Activated CD8-positive, alpha-beta memory T cell treated with anti-CD3 and anti-CD28 coated beads, Interleukin-2, amount 10 ng/mL, durations not matched to agents 7 days and 5 days (primary cell): ENCODE measurements at regions not wholly inside any gene's neighbourhood (a gene's known extent, or its start where the extent isn't known, plus 50 kb on each side); places are given as distances from the start of the nearest gene placed in this dataset.

Experiments
- ATAC-seq: fragments of 150-1000 bp; cut with Tn5 transposase; one replicate; pipeline ENCODE4 v1.10.0; 2021; ENCODE audit warnings: moderate library complexity
- CTCF ChIA-PET: fragments of 350-600 bp; sonication (Branson Sonifier 250); formaldehyde crosslinking; loops from one replicate; lab custom pipeline; 2021; ENCODE audit warnings: antibody characterized with exemption; lab: Charles Lee
- DNase-seq: peaks from one replicate; pipeline ENCODE4 v3.0.0-alpha.2; 2020
- H3K27ac Mint-ChIP-seq: one replicate; pipeline ENCODE4 v1.8.0; 2021; ENCODE audit warnings: mild to moderate bottlenecking, mixed read lengths
- H3K27me3 Mint-ChIP-seq: one replicate; pipeline ENCODE4 v1.8.0; 2021; ENCODE audit warnings: mixed read lengths
- H3K36me3 Mint-ChIP-seq: one replicate; pipeline ENCODE4 v1.8.0; 2021; ENCODE audit warnings: mild to moderate bottlenecking, mixed read lengths
- H3K4me1 Mint-ChIP-seq: one replicate; pipeline ENCODE4 v1.8.0; 2021; ENCODE audit warnings: mixed read lengths
- H3K4me3 Mint-ChIP-seq: one replicate; pipeline ENCODE4 v1.8.0; 2021; ENCODE audit warnings: mild to moderate bottlenecking, moderate library complexity, mixed read lengths
- H3K9me3 Mint-ChIP-seq: one replicate; pipeline ENCODE4 v1.8.0; 2022; ENCODE audit warnings: low read depth, mixed read lengths

DNA sequence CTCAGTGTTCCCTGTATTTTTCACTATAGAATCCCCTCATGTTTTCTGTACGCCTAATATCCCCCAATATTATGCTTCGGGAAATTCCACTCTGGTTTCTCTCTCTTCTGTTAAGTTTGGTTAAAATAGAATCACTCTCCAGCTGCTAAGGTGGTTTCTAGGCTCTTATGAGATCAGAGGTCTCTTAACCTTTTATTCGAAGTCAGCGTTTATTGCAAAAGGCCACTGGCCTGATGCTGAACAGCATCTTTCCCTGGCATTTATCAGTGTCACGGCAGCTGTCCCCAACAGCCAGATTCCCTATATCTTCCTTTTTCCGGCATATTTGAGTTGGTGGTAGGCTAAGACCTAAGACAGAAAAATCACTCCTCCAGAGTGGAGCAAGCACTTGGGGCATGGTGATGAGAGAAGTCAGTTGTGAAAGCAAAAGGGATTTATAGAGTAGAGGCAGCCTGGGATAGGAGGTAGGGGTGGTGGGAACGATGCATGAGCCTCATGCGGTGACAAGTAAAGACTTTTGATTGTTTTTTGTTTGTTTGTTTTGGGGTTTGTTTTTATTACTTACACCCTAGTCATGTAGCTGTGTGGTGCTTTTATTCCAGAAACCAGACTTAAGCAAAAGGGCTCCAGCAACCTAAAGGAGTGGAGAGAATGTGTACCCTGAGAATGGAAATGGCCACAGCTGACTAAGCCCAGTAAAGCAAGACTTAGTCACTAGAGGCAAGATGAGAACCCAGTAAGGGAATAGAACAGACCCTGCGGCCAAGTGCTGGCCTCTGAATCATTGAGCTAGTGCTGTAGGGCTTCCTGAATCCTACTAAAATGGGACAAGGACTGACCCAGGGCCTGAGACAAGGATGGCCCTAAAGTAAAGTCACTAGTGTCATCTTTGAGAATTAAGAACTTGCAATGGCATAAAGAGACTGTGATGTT lies 197.6 kb upstream of the PRNP start:
- Mint-ChIP-seq H3K27ac (no peak overlapping the region), H3K36me3 (no peaks in the 10 kb centered on the region), H3K27me3 (peaks cover 62% of the 10 kb centered on the region), H3K9me3 (no peaks in the 10 kb centered on the region), H3K4me3 (no peak overlapping the region), H3K4me1 (no peaks in the 10 kb centered on the region)
- CTCF ChIA-PET: no interaction called here
- ATAC-seq (no peak), DNase-seq (no peak)

DNA sequence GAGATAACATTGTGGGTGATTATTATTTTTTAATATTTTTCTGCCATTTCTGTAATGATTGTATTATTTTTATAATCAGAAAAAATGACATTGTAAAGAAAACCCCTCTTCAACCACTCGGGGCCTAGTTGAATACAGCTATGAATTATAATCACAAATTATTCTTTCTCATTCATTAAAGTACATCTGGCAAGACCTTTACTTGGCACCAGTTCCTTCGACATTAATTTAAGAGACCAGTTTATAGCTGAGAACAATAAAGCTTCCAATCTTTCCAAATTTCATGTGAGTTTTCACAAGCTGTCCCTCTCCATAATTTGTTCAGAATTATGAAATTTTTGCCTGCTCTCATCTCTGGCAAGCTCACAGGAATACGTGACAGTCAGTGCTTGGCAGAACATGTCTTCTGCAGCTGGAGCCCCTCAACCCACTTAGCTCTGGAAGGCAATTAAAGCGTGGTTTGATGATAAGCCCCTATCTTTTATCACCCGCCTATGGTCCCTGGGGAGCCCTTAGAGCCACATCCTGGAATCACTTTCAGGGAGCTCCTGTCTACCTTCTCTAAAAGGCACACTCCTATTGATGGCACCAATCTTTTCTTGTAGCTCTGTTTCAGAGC lies 201.8 kb upstream of the PRNP start:
- ATAC-seq: no peak
- Mint-ChIP-seq H3K9me3 (no peaks in the 10 kb centered on the region), H3K36me3 (no peaks in the 10 kb centered on the region), H3K4me3 (no peak overlapping the region), H3K4me1 (no peaks in the 10 kb centered on the region), H3K27ac (no peak overlapping the region), H3K27me3 (peaks cover 55% of the 10 kb centered on the region)
- no peak for DNase-seq
- CTCF ChIA-PET: no interaction called here

DNA sequence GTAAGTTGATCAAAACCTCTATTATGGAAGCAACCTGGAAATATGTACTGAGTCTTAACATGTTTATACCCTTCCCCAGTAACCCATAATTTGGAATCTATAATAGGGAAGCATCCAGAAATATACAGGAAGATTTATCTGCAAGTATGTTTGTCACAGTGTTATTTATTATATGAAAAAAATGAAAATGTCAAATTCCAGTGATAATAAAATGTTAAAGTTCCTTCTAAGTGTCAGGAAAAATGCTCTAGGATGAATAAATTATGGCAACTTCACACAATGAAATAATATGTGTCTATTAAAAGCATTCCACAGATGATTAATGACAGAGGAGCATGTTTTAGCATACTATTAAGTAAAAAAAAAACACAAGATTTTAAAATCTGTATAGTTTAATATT lies 202.3 kb upstream of the PRNP start:
- DNase-seq (no peak), ATAC-seq (no peak)
- CTCF ChIA-PET: no interaction called here
- Mint-ChIP-seq H3K36me3 (no peaks in the 10 kb centered on the region), H3K27ac (no peak overlapping the region), H3K4me3 (no peak overlapping the region), H3K27me3 (peaks cover 55% of the 10 kb centered on the region), H3K4me1 (no peaks in the 10 kb centered on the region), H3K9me3 (no peaks in the 10 kb centered on the region)

DNA sequence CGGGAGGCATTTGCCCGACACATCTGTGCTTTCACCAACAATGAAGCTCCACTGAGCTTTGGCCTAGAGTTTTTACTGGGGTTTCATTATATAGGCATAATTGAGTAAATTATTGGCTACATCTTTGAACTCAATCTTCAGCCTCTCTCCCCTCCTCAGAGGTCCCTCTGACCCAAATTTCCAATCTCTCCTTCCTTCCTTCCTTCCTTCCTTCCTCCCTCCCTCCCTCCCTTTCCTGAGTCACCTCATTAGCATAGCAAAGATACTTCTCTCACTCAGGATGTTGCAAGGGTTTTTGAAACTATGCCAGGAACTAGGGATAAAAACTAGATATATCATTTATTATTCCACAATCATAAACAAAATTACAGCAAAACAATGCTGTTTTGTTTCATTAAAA lies 202.8 kb upstream of the PRNP start:
- Mint-ChIP-seq H3K9me3 (no peaks in the 10 kb centered on the region), H3K36me3 (no peaks in the 10 kb centered on the region), H3K4me1 (no peaks in the 10 kb centered on the region), H3K27ac (no peak overlapping the region), H3K4me3 (no peak overlapping the region), H3K27me3 (peaks cover 53% of the 10 kb centered on the region)
- CTCF ChIA-PET: no interaction called here
- DNase-seq (no peak), ATAC-seq (no peak)

DNA sequence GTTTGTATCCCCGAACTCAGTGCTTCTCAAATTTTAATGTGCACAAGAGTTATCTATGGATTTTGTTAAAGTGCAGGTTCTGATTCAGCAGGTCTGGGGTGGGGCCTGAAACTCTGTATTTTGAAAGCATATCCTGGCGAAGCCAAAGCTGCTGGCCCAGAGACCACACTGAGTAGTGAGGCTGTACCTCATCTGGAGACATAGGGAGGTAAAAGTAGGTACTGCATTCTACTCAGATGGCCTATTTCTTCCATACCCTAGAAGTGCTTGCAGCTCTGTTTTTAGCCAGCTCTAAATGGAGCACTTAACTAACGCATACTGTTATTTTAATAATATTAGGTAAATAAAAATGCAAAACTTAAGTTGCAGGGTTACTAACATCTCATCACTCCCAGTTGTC lies 206.2 kb upstream of the PRNP start:
- H3K4me3 Mint-ChIP-seq: no peak overlapping the region
- no peak overlapping the region for H3K27ac Mint-ChIP-seq
- CTCF ChIA-PET: no interaction called here
- ATAC-seq (no peak), DNase-seq (no peak)
- no peaks in the 10 kb centered on the region for H3K4me1 Mint-ChIP-seq
- no peaks in the 10 kb centered on the region for H3K9me3 Mint-ChIP-seq
- peaks cover 38% of the 10 kb centered on the region for H3K27me3 Mint-ChIP-seq
- no peaks in the 10 kb centered on the region for H3K36me3 Mint-ChIP-seq

DNA sequence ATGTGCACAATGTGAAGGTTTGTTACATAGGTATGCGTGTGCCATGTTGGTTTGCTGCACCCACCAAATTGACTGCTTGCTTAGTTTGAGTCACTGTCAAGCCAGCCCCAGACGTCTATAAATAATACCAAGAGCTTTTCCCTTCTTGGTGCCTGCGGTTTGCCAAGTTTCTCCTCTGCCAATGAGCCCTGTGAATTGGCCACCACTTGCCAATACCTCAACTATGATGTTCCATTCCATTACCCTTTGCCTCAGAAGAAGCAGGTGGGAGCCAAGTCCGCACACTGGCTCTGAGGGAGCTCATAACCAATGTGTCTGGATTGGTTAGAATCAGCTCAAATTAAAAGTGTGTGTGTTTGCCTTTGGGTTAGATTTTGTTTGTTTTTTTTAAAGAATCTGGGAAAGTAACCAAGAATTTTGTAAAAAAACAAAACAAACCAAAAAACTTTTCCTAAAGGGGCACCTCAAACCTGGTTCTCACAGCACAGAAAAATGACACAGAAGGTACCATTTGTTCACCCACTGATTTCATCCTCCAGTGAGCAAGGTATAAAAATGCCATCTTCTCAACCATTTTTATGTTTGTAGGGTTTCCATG lies 209.3 kb upstream of the PRNP start:
- CTCF ChIA-PET: no interaction called here
- H3K36me3 Mint-ChIP-seq: no peaks in the 10 kb centered on the region
- peaks cover 20% of the 10 kb centered on the region for H3K27me3 Mint-ChIP-seq
- H3K4me3 Mint-ChIP-seq: no peak overlapping the region
- H3K4me1 Mint-ChIP-seq: no peaks in the 10 kb centered on the region
- no peak overlapping the region for H3K27ac Mint-ChIP-seq
- H3K9me3 Mint-ChIP-seq: no peaks in the 10 kb centered on the region
- ATAC-seq: no peak
- DNase-seq: no peak

DNA sequence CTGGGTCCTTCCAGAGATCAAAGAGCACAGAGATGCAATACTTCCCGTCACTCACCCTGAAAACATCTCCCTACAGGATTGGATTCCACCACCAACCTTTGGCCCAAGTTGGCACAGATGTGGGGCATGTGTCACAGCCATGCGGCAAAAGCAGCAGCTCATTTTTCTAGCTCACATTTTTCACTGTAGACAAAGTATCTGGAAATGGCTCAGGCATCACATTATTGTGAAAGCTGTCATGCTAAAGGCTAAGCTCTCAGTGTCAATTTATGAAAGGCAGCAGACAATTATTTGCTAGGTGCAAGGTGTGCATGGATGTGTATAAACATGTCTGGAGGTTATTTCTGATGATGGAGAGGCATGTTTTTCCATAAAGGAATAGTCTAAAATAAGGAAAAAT lies 213.3 kb upstream of the PRNP start:
- CTCF ChIA-PET: no interaction called here
- Mint-ChIP-seq H3K4me1 (no peaks in the 10 kb centered on the region), H3K4me3 (no peak overlapping the region)

DNA sequence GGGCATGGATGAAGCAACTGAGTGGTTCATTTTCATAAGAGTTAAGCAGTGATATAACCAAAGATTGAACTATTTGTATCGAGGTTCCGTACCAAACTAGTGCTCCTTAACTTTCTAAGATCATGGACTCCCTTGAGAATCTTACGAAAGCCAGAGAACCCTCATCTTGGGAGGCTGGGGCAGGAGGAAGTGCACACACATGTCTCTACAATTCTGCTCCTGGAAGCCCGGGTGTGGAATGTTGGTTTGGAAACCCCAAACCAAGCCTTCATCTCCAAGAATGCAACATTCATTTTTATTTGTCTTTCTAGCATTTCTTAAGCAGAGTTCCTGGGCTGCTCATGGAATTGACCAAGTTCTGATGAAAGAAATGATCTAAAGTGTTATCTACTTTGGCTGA lies 215.0 kb upstream of the PRNP start:
- CTCF ChIA-PET: no interaction called here

More for the DNA sequence above, 213.3 kb upstream of the PRNP start:
- ATAC-seq (no peak), DNase-seq (no peak)
- Mint-ChIP-seq H3K36me3 (no peaks in the 10 kb centered on the region), H3K27me3 (peaks cover 6% of the 10 kb centered on the region), H3K9me3 (no peaks in the 10 kb centered on the region), H3K27ac (no peak overlapping the region)

DNA sequence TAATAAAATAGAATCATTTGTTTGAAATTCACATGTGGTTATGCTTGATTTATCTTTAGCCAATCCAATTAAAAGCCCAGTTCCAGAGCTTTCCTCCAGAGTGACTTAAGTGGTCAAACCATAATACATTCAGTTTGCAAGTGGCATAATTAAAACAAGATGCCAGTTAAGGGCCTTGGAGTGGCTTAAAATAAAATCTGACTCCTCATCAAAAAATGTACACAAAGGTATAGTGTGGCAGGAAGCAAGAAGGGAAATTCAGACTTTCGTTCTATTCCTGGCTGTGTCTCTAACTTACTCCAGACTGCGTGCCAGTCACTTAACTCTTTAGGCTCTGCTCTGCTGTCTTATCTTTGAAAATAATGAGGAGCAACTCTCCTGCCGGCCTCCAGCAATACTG lies 215.9 kb upstream of the PRNP start:
- Mint-ChIP-seq H3K4me3 (no peak overlapping the region), H3K27ac (no peak overlapping the region), H3K36me3 (no peaks in the 10 kb centered on the region), H3K27me3 (peaks cover 9% of the 10 kb centered on the region), H3K9me3 (no peaks in the 10 kb centered on the region), H3K4me1 (no peaks in the 10 kb centered on the region)
- no peak for ATAC-seq
- DNase-seq: no peak
- CTCF ChIA-PET: no interaction called here

More for the DNA sequence above, 215.0 kb upstream of the PRNP start:
- DNase-seq (no peak), ATAC-seq (no peak)
- Mint-ChIP-seq H3K27me3 (peaks cover 7% of the 10 kb centered on the region), H3K9me3 (no peaks in the 10 kb centered on the region), H3K4me3 (no peak overlapping the region), H3K36me3 (no peaks in the 10 kb centered on the region), H3K4me1 (no peaks in the 10 kb centered on the region), H3K27ac (no peak overlapping the region)

DNA sequence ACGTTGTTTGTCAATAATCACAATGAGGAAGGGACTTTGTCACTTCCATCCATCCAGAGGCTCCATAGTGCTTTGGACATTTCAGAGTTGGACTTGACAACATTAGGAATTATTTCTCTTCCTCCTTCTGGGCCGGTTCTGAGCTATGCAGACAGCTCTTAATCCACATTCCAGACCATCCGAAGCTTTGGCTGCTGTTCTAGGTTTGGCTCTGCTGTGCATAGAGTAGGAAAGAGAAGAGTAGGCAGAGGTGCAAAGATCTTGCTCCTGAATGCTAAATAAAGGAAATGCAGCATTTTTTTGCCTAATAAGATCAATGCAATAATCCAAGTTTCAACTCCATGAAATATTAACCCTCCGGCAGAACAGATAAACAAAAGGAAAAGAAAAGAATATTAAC lies 216.3 kb upstream of the PRNP start:
- H3K4me3 Mint-ChIP-seq: no peak overlapping the region
- DNase-seq (no peak), ATAC-seq (no peak)
- H3K27me3 Mint-ChIP-seq: peaks cover 9% of the 10 kb centered on the region
- H3K36me3 Mint-ChIP-seq: no peaks in the 10 kb centered on the region
- no peak overlapping the region for H3K27ac Mint-ChIP-seq
- H3K4me1 Mint-ChIP-seq: no peaks in the 10 kb centered on the region
- no peaks in the 10 kb centered on the region for H3K9me3 Mint-ChIP-seq
- CTCF ChIA-PET: no interaction called here

DNA sequence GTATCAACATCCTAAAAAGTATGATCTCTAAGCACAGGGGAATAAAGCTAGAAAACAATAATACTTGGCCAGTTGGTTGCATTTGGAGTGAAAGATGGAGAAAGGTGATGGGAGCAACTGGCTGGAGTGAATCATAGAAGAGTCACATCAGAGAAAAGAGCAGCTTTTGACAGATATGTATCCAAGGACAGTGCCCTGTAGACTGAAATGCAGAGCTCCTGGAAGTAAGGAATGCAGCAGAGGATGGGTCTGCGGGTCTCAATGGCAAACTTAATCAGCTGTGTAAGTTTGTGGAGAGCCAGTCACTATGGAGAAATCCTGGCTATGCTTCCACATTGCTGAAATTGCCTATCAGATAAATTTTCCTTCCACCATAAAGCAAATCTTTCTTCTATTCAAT lies 218.1 kb upstream of the PRNP start:
- CTCF ChIA-PET: interaction anchor here (0.7 kb wide), 1 partner anchor 20 kb away, joined by 3 read pairs; no protein-coding TSS in a partner anchor
- H3K36me3 Mint-ChIP-seq: no peaks in the 10 kb centered on the region
- ATAC-seq: no peak
- peaks cover 17% of the 10 kb centered on the region for H3K27me3 Mint-ChIP-seq
- no peaks in the 10 kb centered on the region for H3K4me1 Mint-ChIP-seq
- no peaks in the 10 kb centered on the region for H3K9me3 Mint-ChIP-seq
- no peak overlapping the region for H3K4me3 Mint-ChIP-seq
- DNase-seq: no peak
- no peak overlapping the region for H3K27ac Mint-ChIP-seq

DNA sequence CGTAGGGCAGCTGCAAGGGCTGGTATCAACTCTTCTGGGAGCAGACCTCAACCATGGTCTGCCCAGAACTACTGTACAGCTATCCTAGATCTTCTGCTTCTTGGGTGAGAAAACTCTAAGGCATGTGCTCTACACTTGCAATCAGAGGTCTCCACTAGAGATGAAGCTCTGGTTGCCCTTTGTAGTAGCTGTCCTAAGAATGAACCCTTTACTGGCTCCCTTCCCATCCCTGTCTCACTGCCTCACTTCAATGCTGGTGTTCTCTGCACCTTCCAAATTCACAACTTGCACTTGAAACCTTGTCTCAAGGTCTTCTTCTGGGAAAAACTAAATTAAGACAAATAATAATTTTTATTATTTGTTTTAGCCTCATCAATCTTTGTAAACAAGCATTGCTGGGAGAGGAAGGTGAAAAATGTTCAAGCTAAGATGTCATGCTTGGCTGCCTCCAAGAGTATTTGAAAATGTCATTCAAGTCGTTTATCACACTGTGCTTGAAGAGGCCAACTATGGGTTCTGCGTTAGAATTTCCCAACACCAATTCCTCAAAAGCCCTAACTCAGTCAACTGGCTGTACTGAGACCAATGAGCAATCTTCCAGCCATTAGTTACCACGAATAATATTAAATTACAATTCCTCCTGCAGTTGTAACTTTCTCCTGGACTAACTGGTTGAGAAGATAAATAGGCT lies 216.9 kb upstream of the ADRA1D start:
- Mint-ChIP-seq H3K9me3 (no peaks in the 10 kb centered on the region), H3K27me3 (peaks cover 16% of the 10 kb centered on the region), H3K4me3 (no peak overlapping the region), H3K4me1 (no peaks in the 10 kb centered on the region), H3K27ac (no peak overlapping the region), H3K36me3 (no peaks in the 10 kb centered on the region)
- CTCF ChIA-PET: no interaction called here
- ATAC-seq (no peak), DNase-seq (no peak)

DNA sequence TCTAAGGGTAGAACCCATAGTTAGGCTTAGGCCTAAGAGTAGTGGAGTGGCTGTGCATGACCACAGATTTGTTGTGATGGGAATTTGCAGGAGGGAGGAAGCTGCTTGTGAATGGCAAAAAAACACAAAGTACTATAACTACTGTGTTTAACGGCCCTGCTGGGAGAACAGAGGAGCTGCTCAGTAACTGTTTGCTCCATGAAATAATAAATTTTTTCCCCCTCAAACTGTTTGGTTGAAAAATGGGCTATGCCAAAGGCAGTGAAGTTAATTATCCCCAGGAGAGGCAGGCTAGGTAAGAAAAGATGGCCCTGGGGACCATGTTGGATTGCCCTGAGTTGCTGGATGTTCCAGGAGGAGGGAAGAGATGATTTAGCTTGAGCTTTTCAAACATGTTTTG lies 216.1 kb upstream of the ADRA1D start:
- H3K27me3 Mint-ChIP-seq: peaks cover 16% of the 10 kb centered on the region
- no peaks in the 10 kb centered on the region for H3K4me1 Mint-ChIP-seq
- no peaks in the 10 kb centered on the region for H3K36me3 Mint-ChIP-seq
- CTCF ChIA-PET: no interaction called here
- H3K27ac Mint-ChIP-seq: no peak overlapping the region
- no peak overlapping the region for H3K4me3 Mint-ChIP-seq
- no peak for ATAC-seq
- no peak for DNase-seq
- H3K9me3 Mint-ChIP-seq: no peaks in the 10 kb centered on the region
